SU-DHL-6 (cell line): ENCODE measurements at regions not wholly inside any gene's neighbourhood (a gene's known extent, or its start where the extent isn't known, plus 50 kb on each side); places are given as distances from the start of the nearest gene placed in this dataset.

Source experiments
- EZH2phosphoT487 ChIP-seq: fragments of 200-600 bp; sonication (generic), shearing (Covaris generic); conservative IDR thresholded peaks from 2 replicates; pipeline ENCODE4 v1.6.1; 2018; ENCODE audit warnings: mild to moderate bottlenecking, antibody characterized with exemption, low read length, moderate library complexity, mixed read lengths
- TF ChIP-seq, protein P1 (sequence below): fragments of 200-600 bp; sonication (generic); IDR thresholded peaks from one replicate; pipeline ENCODE4 v1.5.1; 2017; ENCODE audit warnings: antibody characterized with exemption, mild to moderate bottlenecking, low read length, moderate library complexity; ENCODE audit not compliant: insufficient read depth, poor library complexity, severe bottlenecking

DNA sequence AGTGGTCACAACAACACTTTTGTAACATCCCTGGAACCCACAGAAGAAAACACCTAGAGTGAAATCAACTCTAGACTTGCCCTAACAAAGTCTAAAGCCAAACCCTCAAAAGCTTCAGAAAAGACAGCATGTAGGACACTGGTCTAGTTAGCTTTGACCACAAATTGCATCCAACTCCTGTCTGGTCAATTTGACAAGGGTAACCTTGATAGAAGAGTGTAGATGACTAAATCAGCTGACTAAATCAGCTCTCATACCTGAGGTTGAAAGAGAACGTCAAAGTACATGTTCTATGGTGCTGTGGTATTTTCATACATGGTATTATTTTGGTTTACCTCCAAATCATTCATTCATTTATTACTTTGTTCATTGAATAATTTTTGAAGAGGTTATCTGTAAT lies 272.8 kb downstream of the KLF5 start:
- TF ChIP-seq, protein P1, sequence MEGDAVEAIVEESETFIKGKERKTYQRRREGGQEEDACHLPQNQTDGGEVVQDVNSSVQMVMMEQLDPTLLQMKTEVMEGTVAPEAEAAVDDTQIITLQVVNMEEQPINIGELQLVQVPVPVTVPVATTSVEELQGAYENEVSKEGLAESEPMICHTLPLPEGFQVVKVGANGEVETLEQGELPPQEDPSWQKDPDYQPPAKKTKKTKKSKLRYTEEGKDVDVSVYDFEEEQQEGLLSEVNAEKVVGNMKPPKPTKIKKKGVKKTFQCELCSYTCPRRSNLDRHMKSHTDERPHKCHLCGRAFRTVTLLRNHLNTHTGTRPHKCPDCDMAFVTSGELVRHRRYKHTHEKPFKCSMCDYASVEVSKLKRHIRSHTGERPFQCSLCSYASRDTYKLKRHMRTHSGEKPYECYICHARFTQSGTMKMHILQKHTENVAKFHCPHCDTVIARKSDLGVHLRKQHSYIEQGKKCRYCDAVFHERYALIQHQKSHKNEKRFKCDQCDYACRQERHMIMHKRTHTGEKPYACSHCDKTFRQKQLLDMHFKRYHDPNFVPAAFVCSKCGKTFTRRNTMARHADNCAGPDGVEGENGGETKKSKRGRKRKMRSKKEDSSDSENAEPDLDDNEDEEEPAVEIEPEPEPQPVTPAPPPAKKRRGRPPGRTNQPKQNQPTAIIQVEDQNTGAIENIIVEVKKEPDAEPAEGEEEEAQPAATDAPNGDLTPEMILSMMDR = no peak
- no peak for TF ChIP-seq EZH2phosphoT487
